ENCODE measurements at regions not wholly inside any gene's neighbourhood (a gene's known extent, or its start where the extent isn't known, plus 50 kb on each side); places are given as distances from the start of the nearest gene placed in this dataset.
"Not testable (repeated sequence)": the region's sequence is repeated elsewhere in the genome, so short reads cannot be mapped to it uniquely, and the experiment has no call there.

- no peak overlapping the region for H3K27ac ChIP-seq (ENCODE audit: low read depth, low read length)
- H3K9ac ChIP-seq (ENCODE audit: low read depth, low read length), result no peak overlapping the region
- no peaks in the 10 kb centered on the region for H3K27me3 ChIP-seq (ENCODE audit: control insufficient read depth, insufficient read depth, low read length)
- H3K9me3 ChIP-seq (ENCODE audit: control insufficient read depth, insufficient read depth, low read length), result no peaks in the 10 kb centered on the region
- H3K36me3 ChIP-seq (ENCODE audit: control insufficient read depth, insufficient read depth, low read length), result no peaks in the 10 kb centered on the region
- no peak overlapping the region for H3K4me3 ChIP-seq (ENCODE audit: low read depth, low read length)
- peaks cover under 1% of the 10 kb centered on the region; the same call in 1 of the 2 replicates for H3K4me1 ChIP-seq (ENCODE audit: control insufficient read depth, insufficient read depth, low read length)
Measured at GRCh38 chr7:49479441-49479840, 294.0 kb upstream of the VWC2 start.

DNA sequence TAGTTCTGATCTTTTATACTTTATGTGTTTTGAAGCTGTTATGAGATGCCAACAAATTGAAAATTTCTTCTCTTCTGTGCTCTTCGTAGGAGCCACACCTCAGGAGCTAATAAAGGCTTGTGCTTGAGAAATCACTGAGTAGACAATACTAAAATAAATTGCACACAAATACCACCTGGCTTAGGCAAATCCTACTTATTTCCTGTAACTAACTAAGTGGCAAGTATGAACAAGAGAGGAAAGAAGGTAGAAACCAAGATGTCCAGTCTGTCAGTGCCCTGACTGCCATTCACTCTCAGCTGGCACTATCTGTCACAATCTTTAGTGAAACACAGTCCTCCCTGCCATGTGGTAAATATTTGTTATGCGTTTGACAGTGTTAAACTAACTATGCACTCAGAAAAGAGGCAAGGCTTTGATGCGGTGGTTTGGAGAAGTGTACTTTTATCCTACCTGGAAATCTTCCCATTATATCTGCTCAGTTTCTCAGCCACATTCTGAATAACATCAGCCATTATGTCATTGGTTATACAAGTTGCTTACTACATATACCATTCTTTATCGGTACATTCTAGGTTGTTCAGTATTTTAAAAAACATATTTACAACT lies 293.4 kb upstream of the VWC2 start:
- Histone ChIP-seq H3K36me3 (ENCODE audit: control insufficient read depth, insufficient read depth, low read length) (no peaks in the 10 kb centered on the region), H3K27ac (ENCODE audit: low read depth, low read length) (no peak overlapping the region), H3K4me3 (ENCODE audit: low read depth, low read length) (no peak overlapping the region), H3K9ac (ENCODE audit: low read depth, low read length) (no peak overlapping the region), H3K9me3 (ENCODE audit: control insufficient read depth, insufficient read depth, low read length) (no peaks in the 10 kb centered on the region), H3K27me3 (ENCODE audit: control insufficient read depth, insufficient read depth, low read length) (no peaks in the 10 kb centered on the region), H3K4me1 (ENCODE audit: control insufficient read depth, insufficient read depth, low read length) (peaks cover 3% of the 10 kb centered on the region; the same call in 1 of the 2 replicates)

DNA sequence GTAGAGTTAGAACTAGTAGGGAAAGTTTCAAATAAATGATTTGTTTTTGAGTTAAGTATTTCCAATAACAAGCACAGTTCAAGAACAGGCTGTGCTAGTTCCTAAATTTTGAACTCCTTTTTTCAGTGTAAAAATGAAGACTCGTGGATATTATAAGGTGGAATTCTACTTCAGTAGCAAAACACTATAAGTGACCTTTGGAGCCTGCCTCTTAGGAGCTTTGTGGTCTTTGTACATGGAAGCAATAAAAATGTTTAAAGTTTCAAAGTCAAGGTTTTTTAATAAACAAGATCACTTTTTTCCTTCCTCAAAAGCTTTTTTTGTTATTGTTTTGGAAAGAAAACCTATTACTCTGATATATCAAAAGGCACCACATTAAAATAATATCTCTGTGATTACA lies 292.4 kb upstream of the VWC2 start:
- Histone ChIP-seq H3K4me1 (ENCODE audit: control insufficient read depth, insufficient read depth, low read length) (peaks cover 3% of the 10 kb centered on the region; the same call in 1 of the 2 replicates), H3K27ac (ENCODE audit: low read depth, low read length) (no peak overlapping the region), H3K9ac (ENCODE audit: low read depth, low read length) (no peak overlapping the region), H3K4me3 (ENCODE audit: low read depth, low read length) (no peak overlapping the region), H3K36me3 (ENCODE audit: control insufficient read depth, insufficient read depth, low read length) (no peaks in the 10 kb centered on the region), H3K9me3 (ENCODE audit: control insufficient read depth, insufficient read depth, low read length) (no peaks in the 10 kb centered on the region), H3K27me3 (ENCODE audit: control insufficient read depth, insufficient read depth, low read length) (no peaks in the 10 kb centered on the region)

GRCh38 chr7:49483142-49483541 lies 290.3 kb upstream of the VWC2 start:
- Histone ChIP-seq H3K27me3 (ENCODE audit: control insufficient read depth, insufficient read depth, low read length) (no peaks in the 10 kb centered on the region), H3K4me1 (ENCODE audit: control insufficient read depth, insufficient read depth, low read length) (peaks cover 21% of the 10 kb centered on the region), H3K9ac (ENCODE audit: low read depth, low read length) (no peak overlapping the region), H3K27ac (ENCODE audit: low read depth, low read length) (no peak overlapping the region), H3K36me3 (ENCODE audit: control insufficient read depth, insufficient read depth, low read length) (no peaks in the 10 kb centered on the region), H3K9me3 (ENCODE audit: control insufficient read depth, insufficient read depth, low read length) (no peaks in the 10 kb centered on the region), H3K4me3 (ENCODE audit: low read depth, low read length) (no peak overlapping the region)

- Histone ChIP-seq H3K36me3 (ENCODE audit: control insufficient read depth, insufficient read depth, low read length) (no peaks in the 10 kb centered on the region), H3K9me3 (ENCODE audit: control insufficient read depth, insufficient read depth, low read length) (no peaks in the 10 kb centered on the region), H3K27ac (ENCODE audit: low read depth, low read length) (peak overlapping the region; percentile 61), H3K4me3 (ENCODE audit: low read depth, low read length) (no peak overlapping the region), H3K9ac (ENCODE audit: low read depth, low read length) (no peak overlapping the region), H3K27me3 (ENCODE audit: control insufficient read depth, insufficient read depth, low read length) (no peaks in the 10 kb centered on the region), H3K4me1 (ENCODE audit: control insufficient read depth, insufficient read depth, low read length) (peaks cover 41% of the 10 kb centered on the region)
Measured at GRCh38 chr7:49486974-49487829, 286.2 kb upstream of the VWC2 start.

DNA sequence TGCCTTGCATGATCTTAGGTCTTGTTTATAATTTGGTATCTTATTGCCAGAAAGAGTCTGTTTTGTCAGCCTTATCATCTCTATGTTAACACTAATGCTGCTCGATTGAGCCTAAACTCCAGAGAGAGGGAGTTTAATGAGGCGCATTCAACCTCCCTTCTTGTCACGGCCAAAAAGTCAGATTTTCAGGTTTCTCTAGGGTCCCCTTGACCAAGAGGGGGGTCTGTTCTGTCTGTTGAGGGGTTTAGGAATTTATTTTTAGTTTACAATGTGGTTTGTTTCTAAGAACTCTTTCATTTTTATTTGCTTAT lies 285.7 kb upstream of the VWC2 start:
- H3K4me1 ChIP-seq (ENCODE audit: control insufficient read depth, insufficient read depth, low read length), result peaks cover 41% of the 10 kb centered on the region
- H3K36me3 ChIP-seq (ENCODE audit: control insufficient read depth, insufficient read depth, low read length), result no peaks in the 10 kb centered on the region
- H3K27ac ChIP-seq (ENCODE audit: low read depth, low read length), result peak overlapping the region; percentile 61
- no peak overlapping the region for H3K4me3 ChIP-seq (ENCODE audit: low read depth, low read length)
- H3K9ac ChIP-seq (ENCODE audit: low read depth, low read length), result no peak overlapping the region
- H3K27me3 ChIP-seq (ENCODE audit: control insufficient read depth, insufficient read depth, low read length), result no peaks in the 10 kb centered on the region
- H3K9me3 ChIP-seq (ENCODE audit: control insufficient read depth, insufficient read depth, low read length), result no peaks in the 10 kb centered on the region

DNA sequence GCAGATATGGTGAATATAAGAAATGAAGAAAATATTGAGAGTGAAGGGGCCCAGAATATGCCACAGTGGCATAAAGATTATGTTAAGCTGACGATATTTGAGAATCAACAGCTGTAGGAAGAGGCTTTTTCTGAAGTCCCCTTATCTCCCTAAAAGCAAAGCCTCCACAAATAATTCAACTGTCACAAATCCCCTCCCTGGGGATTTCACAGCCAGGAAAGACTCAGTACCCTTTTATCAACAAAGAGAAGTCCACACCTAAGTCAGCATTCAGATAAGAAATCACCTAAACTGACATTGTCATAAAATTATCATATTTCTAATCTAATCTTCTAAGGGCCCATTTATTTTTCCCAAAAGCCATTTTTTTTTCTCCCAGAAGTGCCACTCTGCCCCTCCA lies 284.9 kb upstream of the VWC2 start:
- no peaks in the 10 kb centered on the region for H3K9me3 ChIP-seq (ENCODE audit: control insufficient read depth, insufficient read depth, low read length)
- no peak overlapping the region for H3K4me3 ChIP-seq (ENCODE audit: low read depth, low read length)
- no peak overlapping the region for H3K27ac ChIP-seq (ENCODE audit: low read depth, low read length)
- H3K9ac ChIP-seq (ENCODE audit: low read depth, low read length), result no peak overlapping the region
- no peaks in the 10 kb centered on the region for H3K27me3 ChIP-seq (ENCODE audit: control insufficient read depth, insufficient read depth, low read length)
- peaks cover 41% of the 10 kb centered on the region for H3K4me1 ChIP-seq (ENCODE audit: control insufficient read depth, insufficient read depth, low read length)
- no peaks in the 10 kb centered on the region for H3K36me3 ChIP-seq (ENCODE audit: control insufficient read depth, insufficient read depth, low read length)

GRCh38 chr7:49497471-49497870 lies 276.0 kb upstream of the VWC2 start:
- H3K36me3 ChIP-seq (ENCODE audit: control insufficient read depth, insufficient read depth, low read length), result no peaks in the 10 kb centered on the region
- H3K4me3 ChIP-seq (ENCODE audit: low read depth, low read length), result no peak overlapping the region
- no peaks in the 10 kb centered on the region for H3K9me3 ChIP-seq (ENCODE audit: control insufficient read depth, insufficient read depth, low read length)
- 0 out of 2 replicates have a peak, but pooled peaks cover 7% of the 10 kb centered on the region for H3K4me1 ChIP-seq (ENCODE audit: control insufficient read depth, insufficient read depth, low read length)
- H3K27ac ChIP-seq (ENCODE audit: low read depth, low read length), result no peak overlapping the region
- no peaks in the 10 kb centered on the region for H3K27me3 ChIP-seq (ENCODE audit: control insufficient read depth, insufficient read depth, low read length)
- H3K9ac ChIP-seq (ENCODE audit: low read depth, low read length), result no peak overlapping the region

GRCh38 chr7:49500741-49501140 lies 272.7 kb upstream of the VWC2 start:
- H3K4me1 ChIP-seq (ENCODE audit: control insufficient read depth, insufficient read depth, low read length), result 0 out of 2 replicates have a peak, but pooled peaks cover 7% of the 10 kb centered on the region
- H3K36me3 ChIP-seq (ENCODE audit: control insufficient read depth, insufficient read depth, low read length), result no peaks in the 10 kb centered on the region
- no peaks in the 10 kb centered on the region for H3K27me3 ChIP-seq (ENCODE audit: control insufficient read depth, insufficient read depth, low read length)
- H3K9me3 ChIP-seq (ENCODE audit: control insufficient read depth, insufficient read depth, low read length), result no peaks in the 10 kb centered on the region
- H3K9ac ChIP-seq (ENCODE audit: low read depth, low read length), result no peak overlapping the region
- H3K27ac ChIP-seq (ENCODE audit: low read depth, low read length), result no peak overlapping the region
- H3K4me3 ChIP-seq (ENCODE audit: low read depth, low read length), result no peak overlapping the region

DNA sequence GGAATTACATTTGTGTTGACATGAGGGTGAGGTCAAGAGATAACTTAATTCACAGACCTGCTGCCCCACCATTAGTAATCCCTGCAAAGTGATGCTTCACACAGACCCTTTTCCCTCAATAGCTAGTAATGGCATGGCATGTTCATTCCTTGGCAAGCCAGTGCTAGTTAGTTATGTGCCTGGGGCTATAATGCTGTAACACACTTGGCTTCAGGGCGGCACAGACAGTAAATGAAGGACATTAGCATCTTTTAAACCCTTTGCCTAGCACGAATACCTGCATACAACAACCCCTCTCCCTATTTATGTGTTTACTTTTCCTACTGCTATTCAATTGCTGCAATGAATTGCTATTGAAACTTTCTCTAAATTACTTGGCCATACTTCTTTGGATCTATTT lies 266.2 kb upstream of the VWC2 start:
- not testable (repeated sequence) for H3K36me3 ChIP-seq (ENCODE audit: control insufficient read depth, insufficient read depth, low read length); H3K4me3 ChIP-seq (ENCODE audit: low read depth, low read length)

DNA sequence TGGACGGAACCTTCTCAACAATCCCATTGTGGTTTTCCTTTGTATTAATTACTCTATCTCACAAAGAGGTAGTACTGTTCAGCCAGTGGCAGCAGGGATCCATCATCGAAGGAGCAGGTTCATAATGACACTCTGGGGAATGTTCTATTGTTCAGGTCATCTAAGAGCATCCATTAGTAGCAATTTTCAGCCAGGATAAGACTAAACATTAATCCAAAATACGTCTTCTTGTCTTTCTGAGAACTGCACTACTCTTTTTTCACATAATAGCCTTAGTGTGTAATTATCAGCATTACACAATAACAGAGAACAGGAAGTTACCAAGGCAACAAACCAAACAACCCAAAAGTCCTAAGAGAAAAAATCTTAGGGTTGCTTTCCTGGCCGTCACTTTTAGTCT lies 259.5 kb upstream of the VWC2 start:
- H3K9ac ChIP-seq (ENCODE audit: low read depth, low read length), result no peak overlapping the region
- H3K4me3 ChIP-seq (ENCODE audit: low read depth, low read length), result no peak overlapping the region
- no peak overlapping the region for H3K27ac ChIP-seq (ENCODE audit: low read depth, low read length)
- H3K9me3 ChIP-seq (ENCODE audit: control insufficient read depth, insufficient read depth, low read length), result no peaks in the 10 kb centered on the region
- no peaks in the 10 kb centered on the region for H3K27me3 ChIP-seq (ENCODE audit: control insufficient read depth, insufficient read depth, low read length)
- H3K4me1 ChIP-seq (ENCODE audit: control insufficient read depth, insufficient read depth, low read length), result no peaks in the 10 kb centered on the region
- H3K36me3 ChIP-seq (ENCODE audit: control insufficient read depth, insufficient read depth, low read length), result no peaks in the 10 kb centered on the region

More for the DNA sequence above, 266.2 kb upstream of the VWC2 start:
- peaks cover 14% of the 10 kb centered on the region for H3K4me1 ChIP-seq (ENCODE audit: control insufficient read depth, insufficient read depth, low read length)
- not testable (repeated sequence) for H3K27me3 ChIP-seq (ENCODE audit: control insufficient read depth, insufficient read depth, low read length); H3K27ac ChIP-seq (ENCODE audit: low read depth, low read length); H3K9ac ChIP-seq (ENCODE audit: low read depth, low read length); H3K9me3 ChIP-seq (ENCODE audit: control insufficient read depth, insufficient read depth, low read length)
